Sigmoid colon (tissue), 4 donors: ENCODE measurements at regions not wholly inside any gene's neighbourhood (a gene's known extent, or its start where the extent isn't known, plus 50 kb on each side); places are given as distances from the start of the nearest gene placed in this dataset.

ENCODE experiments used
- CTCF ChIP-seq, 4 experiments: fragments of 450-650 bp in 3 of 4; fragments of 200-600 bp in 1 of 4; IDR thresholded peaks; one replicate each; pipeline ENCODE4 v1.5.1; 2016 to 2019; ENCODE audit warnings: antibody characterized with exemption in 4 of 4, mild to moderate bottlenecking in 3 of 4, moderate library complexity in 2 of 4
- EP300 ChIP-seq, 4 donors: sonication (generic); formaldehyde crosslinking; IDR thresholded peaks; one replicate each; pipeline ENCODE4 v1.6.1; 2017; ENCODE audit warnings: antibody characterized with exemption in 4 of 4
- POLR2A ChIP-seq, 2 donors: fragments of 450-650 bp; IDR thresholded peaks; one replicate each; pipeline ENCODE4 v1.6.1; 2016; ENCODE audit warnings: antibody characterized with exemption in 2 of 2, mild to moderate bottlenecking in 2 of 2, moderate library complexity in 2 of 2
- POLR2AphosphoS5 ChIP-seq, 4 donors: sonication (generic); formaldehyde crosslinking; IDR thresholded peaks; one replicate each; pipeline ENCODE4 v1.6.1; 2017; ENCODE audit warnings: antibody characterized with exemption in 4 of 4

GRCh38 chr1:193649587-193649986, 463.2 kb upstream of the B3GALT2 start:
- TF ChIP-seq CTCF (IDR thresholded peaks at IDR 0.05) (no peak), POLR2A (IDR thresholded peaks at IDR 0.05) (no peak), EP300 (IDR thresholded peaks at IDR 0.05) (no peak), POLR2AphosphoS5 (IDR thresholded peaks at IDR 0.05) (no peak)
